T-helper 1 cell treated with Interleukin-12 subunit alpha and Interleukin-12 subunit beta and Interleukin-4 antibody, amounts not matched to agents 30 μg/mL and 1 μg/mL, for 36 hours (primary cell): ENCODE measurements at regions not wholly inside any gene's neighbourhood (a gene's known extent, or its start where the extent isn't known, plus 50 kb on each side); places are given as distances from the start of the nearest gene placed in this dataset.

Experiments used
- H3K27ac Mint-ChIP-seq: one replicate; pipeline ENCODE4 v1.8.0; 2021; ENCODE audit warnings: mild to moderate bottlenecking, mixed read lengths
- H3K27me3 Mint-ChIP-seq: one replicate; pipeline ENCODE4 v1.8.0; 2021; ENCODE audit warnings: low read depth, mixed read lengths
- H3K36me3 Mint-ChIP-seq: one replicate; pipeline ENCODE4 v1.8.0; 2021; ENCODE audit warnings: low read depth, mixed read lengths
- H3K4me1 Mint-ChIP-seq: one replicate; pipeline ENCODE4 v1.8.0; 2021; ENCODE audit warnings: low read depth, mixed read lengths
- H3K4me3 Mint-ChIP-seq: one replicate; pipeline ENCODE4 v1.8.0; 2021; ENCODE audit warnings: mild to moderate bottlenecking, moderate library complexity, mixed read lengths
- H3K9me3 Mint-ChIP-seq: one replicate; pipeline ENCODE4 v1.8.0; 2021; ENCODE audit warnings: mixed read lengths

- H3K27me3 Mint-ChIP-seq: no peaks in the 10 kb centered on the region
- no peak overlapping the region for H3K4me3 Mint-ChIP-seq
- no peaks in the 10 kb centered on the region for H3K36me3 Mint-ChIP-seq
- H3K9me3 Mint-ChIP-seq: no peaks in the 10 kb centered on the region
- no peak overlapping the region for H3K27ac Mint-ChIP-seq
- no peaks in the 10 kb centered on the region for H3K4me1 Mint-ChIP-seq
Observed at GRCh38 chr7:46168231-46168630, 247.2 kb upstream of the IGFBP3 start.

DNA sequence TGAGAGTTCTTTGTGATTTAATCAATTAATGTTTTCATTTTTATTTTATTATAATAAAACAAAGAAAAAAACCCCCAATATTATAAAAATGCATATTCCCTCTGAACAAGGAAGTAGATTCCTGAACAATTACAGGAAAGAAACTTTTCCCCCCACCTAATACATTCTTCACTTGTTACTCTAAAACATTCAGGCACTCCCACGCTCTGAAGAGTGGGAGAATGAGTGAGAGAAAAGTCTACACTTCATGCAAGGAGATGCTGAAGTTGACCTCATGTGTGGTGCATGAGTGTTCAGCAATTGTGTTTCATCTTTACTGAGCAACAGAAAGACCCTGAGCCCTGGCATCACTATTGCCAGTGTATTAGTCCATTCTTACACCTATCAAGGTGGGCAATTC is 244.2 kb upstream of the IGFBP3 start:
- H3K36me3 Mint-ChIP-seq: no peaks in the 10 kb centered on the region
- no peaks in the 10 kb centered on the region for H3K9me3 Mint-ChIP-seq
- no peaks in the 10 kb centered on the region for H3K4me1 Mint-ChIP-seq
- no peak overlapping the region for H3K4me3 Mint-ChIP-seq
- H3K27ac Mint-ChIP-seq: no peak overlapping the region
- no peaks in the 10 kb centered on the region for H3K27me3 Mint-ChIP-seq

GRCh38 chr7:46164629-46165028 is 243.6 kb upstream of the IGFBP3 start:
- Mint-ChIP-seq H3K27ac (no peak overlapping the region), H3K9me3 (no peaks in the 10 kb centered on the region), H3K36me3 (no peaks in the 10 kb centered on the region), H3K4me3 (no peak overlapping the region), H3K27me3 (no peaks in the 10 kb centered on the region), H3K4me1 (no peaks in the 10 kb centered on the region)

DNA sequence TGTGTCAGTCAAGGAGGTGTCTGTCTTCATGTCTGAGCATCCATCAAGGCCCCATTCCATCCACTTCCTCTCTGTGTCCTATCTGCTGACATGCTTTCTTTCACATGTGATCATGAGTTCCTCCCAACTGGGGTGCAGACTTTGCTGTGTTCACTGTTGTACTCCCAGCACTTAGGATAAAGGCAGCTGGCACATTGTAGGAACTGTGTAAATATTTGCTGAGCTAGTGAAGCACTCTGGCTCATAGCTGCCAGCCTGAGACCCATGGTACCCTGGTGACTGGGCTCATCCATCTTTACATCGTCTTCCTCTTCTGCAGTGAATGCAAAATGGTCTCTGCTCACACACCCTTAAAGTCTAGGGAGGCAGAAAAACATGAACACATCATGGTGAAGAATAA is 242.2 kb upstream of the IGFBP3 start:
- H3K36me3 Mint-ChIP-seq: no peaks in the 10 kb centered on the region
- no peaks in the 10 kb centered on the region for H3K9me3 Mint-ChIP-seq
- no peak overlapping the region for H3K4me3 Mint-ChIP-seq
- H3K27me3 Mint-ChIP-seq: no peaks in the 10 kb centered on the region
- no peak overlapping the region for H3K27ac Mint-ChIP-seq
- no peaks in the 10 kb centered on the region for H3K4me1 Mint-ChIP-seq

DNA sequence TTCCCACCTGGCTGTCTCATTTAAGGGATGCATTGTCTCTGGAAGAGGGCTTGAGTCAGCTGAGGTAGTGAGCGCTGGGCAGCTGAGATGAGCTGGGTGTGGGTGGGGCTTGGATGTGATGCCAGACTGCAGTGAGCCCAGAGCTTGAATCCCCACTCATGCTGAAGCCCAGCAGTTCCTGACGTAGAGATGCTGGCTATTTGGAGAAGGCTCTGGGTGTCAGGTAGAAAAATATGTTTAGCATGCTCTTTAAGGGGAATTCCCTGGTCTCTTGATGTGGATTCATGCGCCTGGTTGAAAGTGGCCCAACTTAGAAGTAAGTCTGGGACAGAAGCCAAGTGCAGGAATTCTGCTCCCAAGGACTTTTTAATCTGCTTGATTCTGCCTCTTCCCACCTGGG is 241.5 kb upstream of the IGFBP3 start:
- no peak overlapping the region for H3K4me3 Mint-ChIP-seq
- H3K4me1 Mint-ChIP-seq: no peaks in the 10 kb centered on the region
- H3K27ac Mint-ChIP-seq: no peak overlapping the region
- H3K36me3 Mint-ChIP-seq: no peaks in the 10 kb centered on the region
- no peaks in the 10 kb centered on the region for H3K9me3 Mint-ChIP-seq
- H3K27me3 Mint-ChIP-seq: no peaks in the 10 kb centered on the region

DNA sequence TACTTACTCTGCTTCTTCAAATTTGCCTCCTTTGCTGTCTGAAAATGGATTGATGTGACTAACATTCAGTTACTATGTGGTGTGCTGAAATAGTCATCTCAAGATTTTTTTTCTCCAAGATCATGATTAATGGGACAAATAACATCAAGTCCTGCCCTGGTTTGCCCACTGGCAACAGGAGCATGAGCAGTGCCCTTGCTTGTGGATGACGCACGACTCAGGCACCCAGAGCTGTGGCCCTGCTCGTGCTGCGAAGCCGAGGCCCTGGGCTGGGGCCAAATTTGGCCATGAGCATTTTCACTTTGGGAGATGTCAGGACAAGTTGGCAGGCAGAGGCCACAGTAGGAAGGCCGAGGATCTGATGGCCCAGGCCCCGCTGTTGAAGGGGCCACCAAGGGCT is 239.8 kb upstream of the IGFBP3 start:
- H3K27me3 Mint-ChIP-seq: no peaks in the 10 kb centered on the region
- H3K4me3 Mint-ChIP-seq: no peak overlapping the region
- no peaks in the 10 kb centered on the region for H3K36me3 Mint-ChIP-seq
- no peaks in the 10 kb centered on the region for H3K4me1 Mint-ChIP-seq
- no peak overlapping the region for H3K27ac Mint-ChIP-seq
- H3K9me3 Mint-ChIP-seq: no peaks in the 10 kb centered on the region

DNA sequence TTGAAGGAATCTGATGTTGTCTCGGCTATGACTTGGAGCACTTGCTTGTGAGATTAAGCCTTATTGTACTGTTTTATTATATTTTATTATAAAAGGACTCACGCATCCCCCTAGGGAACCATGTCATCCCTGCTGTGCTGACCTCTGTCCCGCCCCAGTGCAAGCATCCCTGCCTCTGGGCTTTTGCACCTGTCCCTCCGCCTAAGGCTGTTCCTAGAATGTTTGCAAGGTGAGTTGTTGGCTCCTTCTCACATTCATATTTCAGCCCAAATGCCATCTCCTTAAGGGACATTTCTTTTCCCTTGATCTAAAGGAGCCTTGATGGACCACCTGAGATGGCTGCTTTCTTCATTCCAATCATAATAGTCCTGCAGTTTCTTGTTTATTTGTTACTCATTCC is 236.9 kb upstream of the IGFBP3 start:
- Mint-ChIP-seq H3K9me3 (no peaks in the 10 kb centered on the region), H3K36me3 (no peaks in the 10 kb centered on the region), H3K27ac (no peak overlapping the region), H3K4me1 (peaks cover 2% of the 10 kb centered on the region), H3K27me3 (no peaks in the 10 kb centered on the region), H3K4me3 (no peak overlapping the region)

DNA sequence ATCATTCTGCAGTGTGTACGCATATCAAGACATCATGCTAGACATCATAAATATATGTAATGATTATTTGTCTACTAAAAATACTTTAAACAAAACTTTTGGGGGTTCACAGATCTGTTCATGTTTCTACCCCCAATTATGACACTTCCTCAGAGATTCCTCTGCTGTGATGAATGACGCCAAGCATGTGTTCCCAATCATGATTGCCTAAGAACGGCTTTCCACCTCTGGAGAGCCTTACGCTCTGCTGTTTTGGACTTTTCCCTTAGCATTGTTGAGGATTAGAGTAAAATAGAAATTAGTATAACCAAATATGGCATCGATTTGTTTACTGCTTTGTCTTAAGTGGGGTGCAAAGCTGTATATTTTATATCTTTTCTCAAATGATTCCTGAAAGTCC is 236.3 kb upstream of the IGFBP3 start:
- no peaks in the 10 kb centered on the region for H3K36me3 Mint-ChIP-seq
- peaks cover 2% of the 10 kb centered on the region for H3K4me1 Mint-ChIP-seq
- H3K27me3 Mint-ChIP-seq: no peaks in the 10 kb centered on the region
- H3K4me3 Mint-ChIP-seq: no peak overlapping the region
- no peak overlapping the region for H3K27ac Mint-ChIP-seq
- no peaks in the 10 kb centered on the region for H3K9me3 Mint-ChIP-seq

- no peak overlapping the region for H3K4me3 Mint-ChIP-seq
- no peaks in the 10 kb centered on the region for H3K36me3 Mint-ChIP-seq
- H3K4me1 Mint-ChIP-seq: peaks cover 2% of the 10 kb centered on the region
- H3K9me3 Mint-ChIP-seq: no peaks in the 10 kb centered on the region
- no peaks in the 10 kb centered on the region for H3K27me3 Mint-ChIP-seq
- no peak overlapping the region for H3K27ac Mint-ChIP-seq
Observed at GRCh38 chr7:46156853-46157252, 235.8 kb upstream of the IGFBP3 start.

GRCh38 chr7:46156086-46156485 is 235.0 kb upstream of the IGFBP3 start:
- Mint-ChIP-seq H3K4me1 (peaks cover 2% of the 10 kb centered on the region), H3K36me3 (no peaks in the 10 kb centered on the region), H3K27ac (no peak overlapping the region), H3K9me3 (no peaks in the 10 kb centered on the region), H3K4me3 (no peak overlapping the region), H3K27me3 (no peaks in the 10 kb centered on the region)

- no peaks in the 10 kb centered on the region for H3K9me3 Mint-ChIP-seq
- no peaks in the 10 kb centered on the region for H3K27me3 Mint-ChIP-seq
- no peak overlapping the region for H3K27ac Mint-ChIP-seq
- no peak overlapping the region for H3K4me3 Mint-ChIP-seq
- H3K36me3 Mint-ChIP-seq: no peaks in the 10 kb centered on the region
- peaks cover 2% of the 10 kb centered on the region for H3K4me1 Mint-ChIP-seq
Observed at GRCh38 chr7:46155367-46155766, 234.3 kb upstream of the IGFBP3 start.

DNA sequence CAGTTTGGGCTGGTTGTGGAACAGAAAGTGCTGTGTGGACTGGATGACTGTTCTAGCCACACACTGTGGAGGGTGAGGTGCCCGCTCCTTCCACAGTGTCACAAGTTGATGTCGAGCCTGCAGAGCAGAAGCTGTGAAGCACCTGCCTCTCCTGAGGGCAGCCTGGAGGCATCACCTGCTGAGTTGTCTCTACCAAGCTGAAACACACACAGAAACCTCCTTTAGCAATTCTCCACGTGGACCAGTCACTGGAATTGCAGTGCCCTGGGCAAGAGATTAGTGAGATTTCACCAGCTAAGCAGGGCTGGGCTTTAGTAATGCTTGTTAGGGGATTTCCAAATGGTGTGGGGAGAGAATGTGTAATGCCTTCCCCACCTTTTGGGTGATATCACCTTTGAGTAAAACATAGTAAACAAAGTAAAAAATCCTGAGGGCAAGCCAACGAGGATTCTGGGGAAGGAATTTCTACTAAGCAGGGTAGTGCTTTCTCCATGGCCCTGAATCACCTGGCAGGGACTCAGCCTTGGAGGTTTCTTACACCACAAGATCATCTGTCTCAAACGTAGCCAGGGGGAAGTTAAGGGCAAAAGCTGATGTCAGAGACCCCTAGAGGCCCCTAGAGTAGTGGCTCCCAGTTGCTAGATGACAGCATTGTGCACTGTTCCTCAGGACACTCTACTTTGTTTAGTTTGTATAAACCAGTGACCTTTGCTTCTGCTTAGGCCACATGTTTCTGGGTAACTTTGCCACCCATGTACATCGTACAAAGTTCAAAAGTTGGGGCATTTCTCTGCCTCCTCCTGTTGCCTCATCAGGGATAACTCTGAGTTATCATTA is 233.1 kb upstream of the IGFBP3 start:
- H3K4me3 Mint-ChIP-seq: no peak overlapping the region

DNA sequence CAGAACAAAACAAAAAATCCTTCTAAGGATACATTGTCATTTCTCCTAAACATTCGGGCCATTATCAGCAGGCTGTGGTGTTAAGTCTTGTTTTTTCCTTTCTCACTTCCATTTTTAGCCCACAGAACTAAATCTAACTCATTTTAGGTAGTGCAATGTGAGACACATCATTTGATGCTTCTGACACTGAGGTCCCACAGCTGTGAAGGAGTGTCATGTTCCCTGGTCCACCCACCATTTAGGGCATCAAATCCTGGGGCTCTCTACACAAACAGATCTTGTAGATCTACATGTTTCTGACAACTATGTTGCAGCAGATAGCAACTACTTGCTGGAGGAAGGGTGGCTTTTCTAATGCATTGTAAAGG is 232.5 kb upstream of the IGFBP3 start:
- Mint-ChIP-seq H3K4me1 (peaks cover 2% of the 10 kb centered on the region), H3K27ac (no peak overlapping the region), H3K4me3 (no peak overlapping the region), H3K27me3 (no peaks in the 10 kb centered on the region), H3K36me3 (no peaks in the 10 kb centered on the region), H3K9me3 (no peaks in the 10 kb centered on the region)

More for the DNA sequence above, 233.1 kb upstream of the IGFBP3 start:
- Mint-ChIP-seq H3K27ac (no peak overlapping the region), H3K27me3 (no peaks in the 10 kb centered on the region), H3K4me1 (peaks cover 2% of the 10 kb centered on the region), H3K36me3 (no peaks in the 10 kb centered on the region), H3K9me3 (no peaks in the 10 kb centered on the region)

DNA sequence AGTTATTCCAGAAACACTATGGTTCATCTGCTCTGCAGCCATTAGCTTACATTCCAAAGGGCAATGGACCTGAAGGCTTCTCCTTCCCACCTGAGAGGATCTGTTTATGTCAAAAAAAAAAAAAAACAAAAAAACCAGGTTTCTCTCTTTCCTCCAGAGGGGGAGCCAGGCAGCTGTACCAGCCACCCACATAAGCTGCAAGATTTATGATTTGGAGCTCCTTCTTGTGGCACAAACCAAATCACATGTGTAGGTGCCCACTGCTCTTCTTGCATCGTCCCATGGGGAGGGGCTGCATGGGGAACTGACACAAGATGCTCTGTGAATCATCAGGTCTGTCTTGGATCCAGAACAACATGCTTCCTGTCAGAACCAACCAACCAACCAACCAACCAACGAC is 231.6 kb upstream of the IGFBP3 start:
- no peak overlapping the region for H3K27ac Mint-ChIP-seq
- no peak overlapping the region for H3K4me3 Mint-ChIP-seq
- no peaks in the 10 kb centered on the region for H3K9me3 Mint-ChIP-seq
- H3K36me3 Mint-ChIP-seq: no peaks in the 10 kb centered on the region
- H3K27me3 Mint-ChIP-seq: no peaks in the 10 kb centered on the region
- peaks cover 2% of the 10 kb centered on the region for H3K4me1 Mint-ChIP-seq

DNA sequence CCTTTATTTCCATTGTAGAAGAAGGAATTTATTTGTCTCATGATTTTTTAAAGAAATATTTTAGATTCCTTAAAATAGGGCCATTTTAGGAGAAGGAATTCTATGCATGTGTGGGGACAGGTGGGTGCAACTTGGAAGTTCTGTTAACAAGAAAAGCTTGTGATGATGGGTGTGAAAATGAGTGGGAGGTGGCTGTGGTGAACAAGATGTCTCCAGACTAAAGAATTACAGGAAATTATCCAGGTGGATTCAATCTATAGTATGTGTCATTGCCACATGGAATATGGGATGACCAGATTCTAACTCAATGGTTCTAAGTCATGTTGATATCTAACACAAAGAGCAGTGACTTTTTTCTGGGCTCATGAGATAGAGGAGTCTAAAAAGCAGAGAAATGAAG is 229.6 kb upstream of the IGFBP3 start:
- H3K4me1 Mint-ChIP-seq: peaks cover 2% of the 10 kb centered on the region
- no peak overlapping the region for H3K4me3 Mint-ChIP-seq
- H3K36me3 Mint-ChIP-seq: no peaks in the 10 kb centered on the region
- H3K27ac Mint-ChIP-seq: no peak overlapping the region
- H3K9me3 Mint-ChIP-seq: no peaks in the 10 kb centered on the region
- H3K27me3 Mint-ChIP-seq: no peaks in the 10 kb centered on the region

DNA sequence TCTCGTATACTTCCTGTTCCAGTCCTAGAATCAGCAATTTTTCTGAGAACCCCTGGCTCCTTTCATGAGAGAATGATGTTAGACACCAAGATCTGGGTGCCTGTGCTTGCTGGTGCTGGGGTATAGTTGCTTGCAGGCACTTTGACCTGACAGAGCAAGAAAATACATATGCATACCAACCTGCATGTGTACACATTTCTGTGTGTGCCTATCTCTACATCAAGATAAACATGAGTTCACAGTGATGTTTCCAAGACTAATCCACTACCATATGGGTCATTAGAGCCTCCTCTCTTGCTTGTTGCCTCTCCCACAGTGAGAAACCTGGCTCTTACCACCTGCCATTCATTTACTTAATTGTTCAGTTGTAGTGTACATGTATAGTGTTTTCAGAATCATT is 229.1 kb upstream of the IGFBP3 start:
- H3K27me3 Mint-ChIP-seq: no peaks in the 10 kb centered on the region
- no peak overlapping the region for H3K4me3 Mint-ChIP-seq
- no peaks in the 10 kb centered on the region for H3K9me3 Mint-ChIP-seq
- no peaks in the 10 kb centered on the region for H3K36me3 Mint-ChIP-seq
- H3K27ac Mint-ChIP-seq: no peak overlapping the region
- H3K4me1 Mint-ChIP-seq: peaks cover 2% of the 10 kb centered on the region
